GM23338 (cell line): ENCODE measurements at regions not wholly inside any gene's neighbourhood (a gene's known extent, or its start where the extent isn't known, plus 50 kb on each side); places are given as distances from the start of the nearest gene placed in this dataset.

Source experiments
- ATAC-seq: fragments of 200-7000 bp; cut with Tn5 transposase; 3 replicates; pipeline ENCODE4 v1.9.1; 2020
- DNase-seq: peaks from one replicate; pipeline ENCODE4 v3.0.0-alpha.2; 2015; ENCODE audit warnings: low spot score
- H2AFZ ChIP-seq: fragments of 200-600 bp; sonication (generic); 2 replicates; pipeline ENCODE4 v1.8.0; 2016; ENCODE audit warnings: antibody characterized with exemption, mild to moderate bottlenecking, moderate library complexity
- H3F3A ChIP-seq: fragments of 200-600 bp; sonication (generic); replicated peaks from 2 replicates; pipeline ENCODE4 v1.8.0; 2017; ENCODE audit warnings: antibody characterized with exemption, mixed run types, low read depth
- H3K27ac ChIP-seq: fragments of 200-600 bp; sonication (generic); 2 replicates; pipeline ENCODE4 v1.6.1; 2016; ENCODE audit warnings: low read depth
- H3K27me3 ChIP-seq: fragments of 200-600 bp; sonication (generic); 2 replicates; pipeline ENCODE4 v1.8.0; 2016; ENCODE audit warnings: mild to moderate bottlenecking, mixed run types, moderate library complexity; ENCODE audit not compliant: insufficient read depth
- H3K36me3 ChIP-seq: fragments of 200-600 bp; sonication (generic); 2 replicates; pipeline ENCODE4 v1.8.0; 2016; ENCODE audit warnings: mild to moderate bottlenecking; ENCODE audit not compliant: insufficient read depth
- H3K4me1 ChIP-seq: fragments of 200-600 bp; sonication (generic); 2 replicates; pipeline ENCODE4 v1.8.0; 2016; ENCODE audit warnings: mild to moderate bottlenecking, moderate library complexity; ENCODE audit not compliant: insufficient read depth
- H3K4me2 ChIP-seq: fragments of 200-600 bp; sonication (generic); 2 replicates; pipeline ENCODE4 v1.7.1; 2017; ENCODE audit warnings: mixed run types
- H3K4me3 ChIP-seq: fragments of 200-600 bp; sonication (generic); 2 replicates; pipeline ENCODE4 v1.6.1; 2016; ENCODE audit warnings: mixed run types
- H3K79me2 ChIP-seq: fragments of 200-600 bp; sonication (generic); replicated peaks from 2 replicates; pipeline ENCODE4 v1.8.0; 2017; ENCODE audit warnings: mild to moderate bottlenecking; ENCODE audit not compliant: insufficient read depth
- H3K9me2 ChIP-seq: fragments of 200-600 bp; sonication (generic); 2 replicates; pipeline ENCODE4 v1.8.0; 2017; ENCODE audit not compliant: insufficient read depth
- H4K20me1 ChIP-seq: fragments of 200-600 bp; sonication (generic); replicated peaks from 2 replicates; pipeline ENCODE4 v1.8.0; 2017; ENCODE audit warnings: mild to moderate bottlenecking; ENCODE audit not compliant: insufficient read depth
- H3K27ac Mint-ChIP-seq: 2 replicates; pipeline ENCODE4 v1.8.0; 2020; ENCODE audit warnings: inconsistent platforms, mild to moderate bottlenecking, moderate library complexity, mixed read lengths
- H3K27me3 Mint-ChIP-seq: 3 replicates; pipeline ENCODE4 v1.8.0; 2022; ENCODE audit warnings: low read depth, mild to moderate bottlenecking, moderate library complexity, mixed read lengths, inconsistent platforms; ENCODE audit not compliant: insufficient read depth, poor library complexity
- H3K36me3 Mint-ChIP-seq: 3 replicates; pipeline ENCODE4 v1.8.0; 2021; ENCODE audit warnings: low read depth, mild to moderate bottlenecking, inconsistent platforms, moderate library complexity, mixed read lengths
- H3K4me1 Mint-ChIP-seq: 3 replicates; pipeline ENCODE4 v1.8.0; 2020; ENCODE audit warnings: mild to moderate bottlenecking, inconsistent platforms, mixed read lengths
- H3K4me3 Mint-ChIP-seq: 3 replicates; pipeline ENCODE4 v1.8.0; 2021; ENCODE audit warnings: moderate library complexity, mild to moderate bottlenecking, inconsistent platforms, mixed read lengths
- H3K9me3 Mint-ChIP-seq: 3 replicates; pipeline ENCODE4 v1.8.0; 2020; ENCODE audit warnings: moderate library complexity, mild to moderate bottlenecking, inconsistent platforms, mixed read lengths
- CREB1 ChIP-seq: fragments of 250-450 bp; sonication (Bioruptor Pico); IDR thresholded peaks from 2 replicates; pipeline ENCODE4 v1.5.0; 2020; ENCODE audit warnings: low read depth, mild to moderate bottlenecking, moderate library complexity
- JUNB ChIP-seq: IDR thresholded peaks from one replicate; pipeline ENCODE4 v1.6.1; 2016; ENCODE audit warnings: antibody characterized with exemption; ENCODE audit not compliant: unreplicated experiment
- NANOG ChIP-seq: IDR thresholded peaks from 2 replicates; pipeline ENCODE4 v1.6.1; 2016; ENCODE audit warnings: antibody characterized with exemption, borderline replicate concordance
- STAT1 ChIP-seq: IDR thresholded peaks from one replicate; pipeline ENCODE4 v1.6.1; 2016; ENCODE audit warnings: antibody characterized with exemption; ENCODE audit not compliant: unreplicated experiment
- ZNF114 ChIP-seq: fragments of 250-450 bp; sonication (Bioruptor Pico); IDR thresholded peaks from 2 replicates; pipeline ENCODE4 v1.5.0; 2020; ENCODE audit warnings: mild to moderate bottlenecking, moderate library complexity
- ZNF331 ChIP-seq: fragments of 250-450 bp; sonication (Bioruptor Pico); IDR thresholded peaks from 2 replicates; pipeline ENCODE4 v1.5.0; 2020; ENCODE audit warnings: low read depth, mild to moderate bottlenecking, moderate library complexity
- TF ChIP-seq, protein P1 (sequence below): fragments of 250-450 bp; sonication (Bioruptor Pico); IDR thresholded peaks from 2 replicates; pipeline ENCODE4 v1.5.0; 2020; ENCODE audit warnings: mild to moderate bottlenecking, moderate library complexity
- TF ChIP-seq, protein P2 (sequence below): IDR thresholded peaks from 2 replicates; pipeline ENCODE4 v1.6.1; 2016; ENCODE audit warnings: antibody characterized with exemption

DNA sequence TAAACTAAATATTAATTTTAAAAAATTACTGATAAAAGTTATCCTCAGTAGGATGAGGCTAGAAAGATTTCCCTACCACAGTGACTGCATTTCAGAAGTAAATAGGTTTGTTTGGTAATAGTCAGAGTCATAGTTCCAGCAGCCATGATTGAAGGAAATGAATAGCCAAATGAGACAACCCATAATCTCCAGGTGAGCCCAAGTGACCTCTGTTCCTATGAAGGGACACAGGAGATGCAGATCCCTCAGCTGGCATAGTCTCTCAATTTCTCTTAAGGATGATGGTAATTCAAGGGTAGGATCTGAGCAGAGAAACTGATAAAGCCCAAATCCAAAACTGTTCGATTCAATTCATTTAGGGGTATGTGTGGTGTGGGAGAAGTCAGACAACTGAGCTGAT, 461.8 kb downstream of the RAP2B start:
- H2AFZ ChIP-seq: 0 out of 2 replicates have a peak overlapping the region, but pooled peaks have one; percentile 58
- H3K9me3 Mint-ChIP-seq: peaks cover 7% of the 10 kb centered on the region; the same call in 2 of the 3 replicates
- H3K27me3 Mint-ChIP-seq: no peaks in the 10 kb centered on the region
- no peak overlapping the region for H3K4me3 ChIP-seq
- H3K79me2 ChIP-seq: no peaks in the 10 kb centered on the region
- no peak overlapping the region for H3K27ac ChIP-seq
- peaks cover 3% of the 10 kb centered on the region; the same call in 2 of the 3 replicates for H3K36me3 Mint-ChIP-seq
- no peaks in the 10 kb centered on the region for H3K27me3 ChIP-seq
- no peak overlapping the region for H3K4me2 ChIP-seq
- DNase-seq (no peak), ATAC-seq (no peak)
- H3F3A ChIP-seq: no peaks in the 10 kb centered on the region
- peaks cover 8% of the 10 kb centered on the region for H3K4me1 Mint-ChIP-seq
- H3K4me1 ChIP-seq: peaks cover 11% of the 10 kb centered on the region
- H3K4me3 Mint-ChIP-seq: no peak overlapping the region
- H3K27ac Mint-ChIP-seq: no peak overlapping the region
- H3K9me2 ChIP-seq: peaks cover 6% of the 10 kb centered on the region; the same call in 1 of the 2 replicates
- no peaks in the 10 kb centered on the region for H4K20me1 ChIP-seq
- no peaks in the 10 kb centered on the region for H3K36me3 ChIP-seq
- TF ChIP-seq, protein P1, sequence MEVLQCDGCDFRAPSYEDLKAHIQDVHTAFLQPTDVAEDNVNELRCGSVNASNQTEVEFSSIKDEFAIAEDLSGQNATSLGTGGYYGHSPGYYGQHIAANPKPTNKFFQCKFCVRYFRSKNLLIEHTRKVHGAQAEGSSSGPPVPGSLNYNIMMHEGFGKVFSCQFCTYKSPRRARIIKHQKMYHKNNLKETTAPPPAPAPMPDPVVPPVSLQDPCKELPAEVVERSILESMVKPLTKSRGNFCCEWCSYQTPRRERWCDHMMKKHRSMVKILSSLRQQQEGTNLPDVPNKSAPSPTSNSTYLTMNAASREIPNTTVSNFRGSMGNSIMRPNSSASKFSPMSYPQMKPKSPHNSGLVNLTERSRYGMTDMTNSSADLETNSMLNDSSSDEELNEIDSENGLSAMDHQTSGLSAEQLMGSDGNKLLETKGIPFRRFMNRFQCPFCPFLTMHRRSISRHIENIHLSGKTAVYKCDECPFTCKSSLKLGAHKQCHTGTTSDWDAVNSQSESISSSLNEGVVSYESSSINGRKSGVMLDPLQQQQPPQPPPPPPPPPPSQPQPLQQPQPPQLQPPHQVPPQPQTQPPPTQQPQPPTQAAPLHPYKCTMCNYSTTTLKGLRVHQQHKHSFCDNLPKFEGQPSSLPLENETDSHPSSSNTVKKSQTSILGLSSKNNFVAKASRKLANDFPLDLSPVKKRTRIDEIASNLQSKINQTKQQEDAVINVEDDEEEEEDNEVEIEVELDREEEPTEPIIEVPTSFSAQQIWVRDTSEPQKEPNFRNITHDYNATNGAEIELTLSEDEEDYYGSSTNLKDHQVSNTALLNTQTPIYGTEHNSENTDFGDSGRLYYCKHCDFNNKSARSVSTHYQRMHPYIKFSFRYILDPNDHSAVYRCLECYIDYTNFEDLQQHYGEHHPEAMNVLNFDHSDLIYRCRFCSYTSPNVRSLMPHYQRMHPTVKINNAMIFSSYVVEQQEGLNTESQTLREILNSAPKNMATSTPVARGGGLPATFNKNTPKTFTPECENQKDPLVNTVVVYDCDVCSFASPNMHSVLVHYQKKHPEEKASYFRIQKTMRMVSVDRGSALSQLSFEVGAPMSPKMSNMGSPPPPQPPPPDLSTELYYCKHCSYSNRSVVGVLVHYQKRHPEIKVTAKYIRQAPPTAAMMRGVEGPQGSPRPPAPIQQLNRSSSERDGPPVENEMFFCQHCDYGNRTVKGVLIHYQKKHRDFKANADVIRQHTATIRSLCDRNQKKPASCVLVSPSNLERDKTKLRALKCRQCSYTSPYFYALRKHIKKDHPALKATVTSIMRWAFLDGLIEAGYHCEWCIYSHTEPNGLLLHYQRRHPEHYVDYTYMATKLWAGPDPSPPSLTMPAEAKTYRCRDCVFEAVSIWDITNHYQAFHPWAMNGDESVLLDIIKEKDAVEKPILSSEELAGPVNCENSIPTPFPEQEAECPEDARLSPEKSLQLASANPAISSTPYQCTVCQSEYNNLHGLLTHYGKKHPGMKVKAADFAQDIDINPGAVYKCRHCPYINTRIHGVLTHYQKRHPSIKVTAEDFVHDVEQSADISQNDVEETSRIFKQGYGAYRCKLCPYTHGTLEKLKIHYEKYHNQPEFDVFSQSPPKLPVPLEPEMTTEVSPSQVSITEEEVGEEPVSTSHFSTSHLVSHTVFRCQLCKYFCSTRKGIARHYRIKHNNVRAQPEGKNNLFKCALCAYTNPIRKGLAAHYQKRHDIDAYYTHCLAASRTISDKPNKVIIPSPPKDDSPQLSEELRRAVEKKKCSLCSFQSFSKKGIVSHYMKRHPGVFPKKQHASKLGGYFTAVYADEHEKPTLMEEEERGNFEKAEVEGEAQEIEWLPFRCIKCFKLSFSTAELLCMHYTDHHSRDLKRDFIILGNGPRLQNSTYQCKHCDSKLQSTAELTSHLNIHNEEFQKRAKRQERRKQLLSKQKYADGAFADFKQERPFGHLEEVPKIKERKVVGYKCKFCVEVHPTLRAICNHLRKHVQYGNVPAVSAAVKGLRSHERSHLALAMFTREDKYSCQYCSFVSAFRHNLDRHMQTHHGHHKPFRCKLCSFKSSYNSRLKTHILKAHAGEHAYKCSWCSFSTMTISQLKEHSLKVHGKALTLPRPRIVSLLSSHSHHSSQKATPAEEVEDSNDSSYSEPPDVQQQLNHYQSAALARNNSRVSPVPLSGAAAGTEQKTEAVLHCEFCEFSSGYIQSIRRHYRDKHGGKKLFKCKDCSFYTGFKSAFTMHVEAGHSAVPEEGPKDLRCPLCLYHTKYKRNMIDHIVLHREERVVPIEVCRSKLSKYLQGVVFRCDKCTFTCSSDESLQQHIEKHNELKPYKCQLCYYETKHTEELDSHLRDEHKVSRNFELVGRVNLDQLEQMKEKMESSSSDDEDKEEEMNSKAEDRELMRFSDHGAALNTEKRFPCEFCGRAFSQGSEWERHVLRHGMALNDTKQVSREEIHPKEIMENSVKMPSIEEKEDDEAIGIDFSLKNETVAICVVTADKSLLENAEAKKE (CRISPR knock-in tag): no peak
- no peak for TF ChIP-seq ZNF114
- TF ChIP-seq JUNB: no peak

DNA sequence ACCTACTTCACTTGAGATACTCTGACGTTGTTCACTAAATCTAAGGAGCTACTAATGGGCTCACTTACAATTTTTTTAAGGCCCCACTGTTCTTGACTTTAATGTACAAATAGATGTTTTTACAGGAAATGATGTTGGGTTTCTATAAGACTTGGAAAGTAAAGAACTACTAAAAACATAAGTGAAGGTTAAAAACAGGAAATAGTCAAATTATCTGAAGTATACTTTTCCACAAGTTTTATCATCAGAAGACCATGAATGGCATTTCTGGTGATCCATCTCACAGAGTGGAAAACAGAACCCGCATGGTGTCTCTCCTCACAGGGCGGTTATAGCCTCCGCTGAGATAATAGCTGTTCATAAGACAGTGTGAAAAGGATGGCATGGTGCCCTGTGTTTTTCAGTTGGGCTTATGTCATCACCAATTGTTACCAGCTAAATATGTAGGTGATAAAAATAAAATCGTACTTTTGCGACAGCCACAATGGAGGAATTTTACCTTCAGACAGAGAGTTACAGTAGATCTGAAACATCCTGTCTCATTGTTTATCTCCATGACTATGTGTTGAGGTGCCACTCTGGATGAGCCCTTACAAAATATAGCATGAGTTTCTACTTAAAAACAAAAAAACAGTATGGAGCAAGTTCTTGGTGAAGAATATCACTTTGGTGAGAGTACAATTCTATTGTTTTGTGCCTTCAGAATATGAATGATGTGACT, 462.4 kb downstream of the RAP2B start:
- TF ChIP-seq JUNB: no peak
- TF ChIP-seq STAT1: no peak
- TF ChIP-seq, protein P2, sequence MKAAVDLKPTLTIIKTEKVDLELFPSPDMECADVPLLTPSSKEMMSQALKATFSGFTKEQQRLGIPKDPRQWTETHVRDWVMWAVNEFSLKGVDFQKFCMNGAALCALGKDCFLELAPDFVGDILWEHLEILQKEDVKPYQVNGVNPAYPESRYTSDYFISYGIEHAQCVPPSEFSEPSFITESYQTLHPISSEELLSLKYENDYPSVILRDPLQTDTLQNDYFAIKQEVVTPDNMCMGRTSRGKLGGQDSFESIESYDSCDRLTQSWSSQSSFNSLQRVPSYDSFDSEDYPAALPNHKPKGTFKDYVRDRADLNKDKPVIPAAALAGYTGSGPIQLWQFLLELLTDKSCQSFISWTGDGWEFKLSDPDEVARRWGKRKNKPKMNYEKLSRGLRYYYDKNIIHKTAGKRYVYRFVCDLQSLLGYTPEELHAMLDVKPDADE: no peak
- TF ChIP-seq CREB1 (CRISPR knock-in tag): no peak
- TF ChIP-seq NANOG: no peak
- no peak for TF ChIP-seq ZNF114
- no peak for TF ChIP-seq ZNF331 (CRISPR knock-in tag)

More for the DNA sequence above, 462.4 kb downstream of the RAP2B start:
- peaks cover 8% of the 10 kb centered on the region for H3K4me1 Mint-ChIP-seq
- peaks cover 7% of the 10 kb centered on the region; the same call in 2 of the 3 replicates for H3K9me3 Mint-ChIP-seq
- 0 out of 2 replicates have a peak overlapping the region, but pooled peaks have one; percentile 58 for H2AFZ ChIP-seq
- H3K27me3 Mint-ChIP-seq: no peaks in the 10 kb centered on the region
- H3K9me2 ChIP-seq: peaks cover 6% of the 10 kb centered on the region; the same call in 1 of the 2 replicates
- H3K4me1 ChIP-seq: peaks cover 11% of the 10 kb centered on the region
- no peaks in the 10 kb centered on the region for H3K36me3 ChIP-seq
- H3K79me2 ChIP-seq: no peaks in the 10 kb centered on the region
- H3K4me3 ChIP-seq: no peak overlapping the region
- no peaks in the 10 kb centered on the region for H3F3A ChIP-seq
- no peak overlapping the region for H3K4me3 Mint-ChIP-seq
- H4K20me1 ChIP-seq: no peaks in the 10 kb centered on the region
- H3K4me2 ChIP-seq: no peak overlapping the region
- no peak overlapping the region for H3K27ac ChIP-seq
- H3K27ac Mint-ChIP-seq: no peak overlapping the region
- H3K27me3 ChIP-seq: no peaks in the 10 kb centered on the region
- peaks cover 3% of the 10 kb centered on the region; the same call in 2 of the 3 replicates for H3K36me3 Mint-ChIP-seq
- DNase-seq (no peak), ATAC-seq (no peak)
